Skin of body (tissue), 1 donor: ENCODE measurements at regions not wholly inside any gene's neighbourhood (a gene's known extent, or its start where the extent isn't known, plus 50 kb on each side); places are given as distances from the start of the nearest gene placed in this dataset.

Source experiments
- DNase-seq: peaks from one replicate; lab custom pipeline; 2025; lab: John Stamatoyannopoulos, UW

DNA sequence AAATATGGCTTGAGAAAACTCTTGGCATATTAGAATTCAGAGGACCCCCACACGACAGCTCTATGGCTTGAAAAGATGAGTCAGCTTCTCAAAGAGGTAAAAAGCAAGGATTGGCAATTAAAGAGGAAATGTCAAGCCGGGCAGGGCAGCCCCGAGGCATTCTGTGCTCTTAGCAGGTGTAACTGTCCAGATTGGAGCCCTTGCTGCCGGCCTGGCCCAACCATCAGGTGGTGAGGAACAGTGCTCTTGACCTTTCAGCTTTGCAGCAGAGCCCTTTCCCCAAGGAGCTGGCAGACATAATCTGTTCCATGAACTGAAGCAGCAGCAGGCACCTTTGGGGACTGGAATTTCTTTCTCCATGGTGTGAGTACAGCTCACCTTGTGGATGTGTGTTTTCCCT lies 287.8 kb downstream of the UTP18 start:
- DNase-seq: no peak

DNA sequence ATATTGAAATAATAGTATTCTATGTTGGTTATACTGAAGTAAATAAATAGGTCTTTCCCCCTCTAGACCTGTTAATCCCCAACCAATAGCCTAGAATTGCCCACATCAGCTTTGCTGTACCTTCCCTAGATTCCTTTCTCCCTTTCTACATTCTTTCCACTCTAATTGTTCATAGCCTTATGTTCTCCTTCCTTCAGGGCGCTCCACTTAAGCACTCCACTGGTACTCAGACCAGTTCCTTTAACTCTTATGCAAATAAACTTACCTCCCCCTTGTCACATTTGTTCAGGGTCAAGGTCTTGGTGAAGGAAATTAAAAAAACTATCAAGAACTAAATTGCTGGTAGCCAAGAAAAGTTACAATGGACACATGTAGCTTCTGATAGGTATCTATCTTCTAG lies 294.8 kb downstream of the UTP18 start:
- no peak for DNase-seq

DNA sequence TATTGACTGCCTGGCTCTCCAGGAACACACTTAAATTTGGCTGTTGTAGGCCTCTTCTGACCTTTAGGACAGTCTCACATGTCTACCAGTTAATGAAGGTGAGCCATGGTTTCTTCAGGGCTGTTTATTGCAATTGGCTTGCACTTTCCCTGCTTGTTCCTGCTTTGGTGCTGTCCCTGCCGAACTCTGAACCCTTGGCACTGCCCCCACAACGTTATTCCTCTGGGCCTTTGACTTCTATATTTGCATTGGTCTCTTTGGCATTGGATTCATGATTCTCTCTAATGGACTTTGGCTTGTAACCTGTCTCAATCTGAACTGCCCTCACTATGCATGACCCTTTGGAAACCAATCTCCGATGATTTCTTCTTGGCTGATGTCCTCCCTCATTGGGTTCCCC lies 299.4 kb downstream of the UTP18 start:
- no peak for DNase-seq

DNA sequence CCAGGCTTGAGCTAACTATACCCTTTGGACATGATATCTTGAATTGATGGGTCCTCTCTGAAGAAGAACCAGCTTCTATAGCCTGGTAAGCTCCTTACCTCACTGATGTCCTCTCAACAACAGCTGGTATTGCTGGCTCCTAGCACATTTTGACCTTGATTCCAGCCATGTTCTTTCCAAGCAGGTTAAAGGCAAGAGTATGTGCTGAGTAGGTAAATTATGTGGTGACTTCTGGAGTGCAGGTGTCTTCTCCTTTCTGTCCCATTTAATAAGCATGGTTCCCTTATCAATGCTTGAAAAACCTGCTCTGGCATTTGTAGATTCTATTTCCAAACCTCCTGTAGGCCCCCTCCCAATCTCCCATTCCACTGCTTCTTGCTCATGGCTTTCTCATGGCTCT lies 300.1 kb downstream of the UTP18 start:
- no peak for DNase-seq

DNA sequence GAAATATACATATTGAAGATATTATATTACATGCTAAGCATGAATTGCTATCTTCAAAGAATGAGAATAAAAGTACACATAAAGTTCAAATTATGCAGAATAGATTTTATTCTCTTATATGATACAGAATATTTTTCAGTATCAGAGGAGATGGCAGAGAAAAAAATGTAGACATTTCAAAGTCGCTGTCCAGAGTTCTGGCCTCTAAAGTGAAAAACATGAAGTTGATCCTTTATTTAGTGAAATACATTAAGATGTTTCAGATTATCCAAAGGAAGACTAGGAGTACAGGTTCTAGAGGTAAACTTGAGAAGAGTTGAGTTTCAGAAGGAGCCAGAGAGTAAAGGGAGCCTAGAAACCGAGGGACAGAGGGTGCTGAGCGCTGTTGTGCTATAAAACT lies 303.6 kb downstream of the UTP18 start:
- DNase-seq: no peak

DNA sequence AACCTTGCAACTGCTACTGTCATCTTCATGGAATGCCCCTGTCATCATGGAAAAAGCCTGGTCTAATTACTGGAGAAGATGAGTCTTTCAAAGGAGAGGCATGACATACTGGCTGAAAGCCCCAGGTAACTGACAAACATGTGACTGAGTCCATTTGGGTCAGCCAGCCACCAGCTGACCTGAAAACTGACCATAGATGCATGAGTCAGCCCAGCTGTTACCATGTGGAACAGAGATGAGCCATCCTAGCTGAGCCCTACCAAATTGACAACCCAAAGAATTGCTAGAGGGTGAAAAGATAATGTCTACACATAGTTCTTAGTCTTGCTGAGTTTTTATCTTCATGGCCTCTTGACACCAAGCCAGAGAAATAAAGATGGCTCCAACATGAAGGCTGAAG lies 311.8 kb downstream of the UTP18 start:
- no peak for DNase-seq
